IMR-90 (cell line): ENCODE measurements at regions not wholly inside any gene's neighbourhood (a gene's known extent, or its start where the extent isn't known, plus 50 kb on each side); places are given as distances from the start of the nearest gene placed in this dataset.

Source experiments
- ATAC-seq: fragments of 200-7000 bp; cut with Tn5 transposase; 2 replicates; pipeline ENCODE4 v1.9.1; 2020; ENCODE audit warnings: low read depth, mild to moderate bottlenecking, moderate library complexity
- BruUV-seq: library from RNA; stranded (reverse); fragments of 400-500 nt; replicated peaks from 2 replicates; lab custom pipeline; 2021; lab: Mats Ljungman, UMichigan
- CTCF ChIA-PET: fragments of 300-600 bp; formaldehyde crosslinking; extraction: SDS; loops from one replicate; lab custom pipeline; 2021; ENCODE audit warnings: antibody characterized with exemption; lab: Yijun Ruan, JAX
- POLR2A ChIA-PET: fragments of 300-600 bp; sonication (Branson Sonifier 250); formaldehyde crosslinking; loops from one replicate; lab custom pipeline; 2022; ENCODE audit warnings: antibody characterized with exemption; ENCODE audit not compliant: unreplicated experiment; lab: Charles Lee
- DNase-seq: peaks from one replicate; pipeline ENCODE4 v3.0.0; 2013
- H2AFZ ChIP-seq: replicated peaks from 2 replicates; pipeline ENCODE3; 2013; ENCODE audit warnings: low read length, mild to moderate bottlenecking; ENCODE audit not compliant: poor library complexity
- H2AK5ac ChIP-seq: 2 replicates; pipeline ENCODE4 v1.6.1; 2013; ENCODE audit warnings: low read depth, low read length, inconsistent platforms
- H2AK9ac ChIP-seq: replicated peaks from 2 replicates; pipeline ENCODE3; 2013; ENCODE audit warnings: mild to moderate bottlenecking, low read depth, low read length, moderate library complexity; ENCODE audit not compliant: poor library complexity
- H2BK120ac ChIP-seq: 2 replicates; pipeline ENCODE4 v1.6.1; 2013; ENCODE audit warnings: low read depth, low read length, inconsistent platforms
- H2BK15ac ChIP-seq: 3 replicates; pipeline ENCODE4 v1.6.1; 2013; ENCODE audit warnings: low read depth, low read length, inconsistent platforms
- H2BK20ac ChIP-seq: 2 replicates; pipeline ENCODE4 v1.6.1; 2013; ENCODE audit warnings: low read depth, mild to moderate bottlenecking, inconsistent platforms, low read length, moderate library complexity
- H2BK5ac ChIP-seq: 2 replicates; pipeline ENCODE4 v1.6.1; 2013; ENCODE audit warnings: mild to moderate bottlenecking, low read depth, low read length, inconsistent platforms; ENCODE audit not compliant: poor library complexity, severe bottlenecking
- H3K14ac ChIP-seq: replicated peaks from 2 replicates; pipeline ENCODE4 v1.6.1; 2013; ENCODE audit warnings: low read depth, low read length, inconsistent platforms
- H3K18ac ChIP-seq: 2 replicates; pipeline ENCODE4 v1.6.1; 2013; ENCODE audit warnings: low read depth, low read length, control low read depth
- H3K23ac ChIP-seq: 2 replicates; pipeline ENCODE4 v1.6.1; 2013; ENCODE audit warnings: low read depth, low read length, inconsistent platforms
- H3K27ac ChIP-seq: 2 replicates; pipeline ENCODE4 v1.5.1; 2013; ENCODE audit warnings: mild to moderate bottlenecking, control low read depth, low read length; ENCODE audit not compliant: insufficient read depth
- H3K27me3 ChIP-seq: 2 replicates; pipeline ENCODE4 v1.6.1; 2013; ENCODE audit warnings: low read length; ENCODE audit not compliant: control insufficient read depth, insufficient read depth
- H3K36me3 ChIP-seq: 2 replicates; pipeline ENCODE4 v1.6.1; 2013; ENCODE audit warnings: low read length, mixed read lengths; ENCODE audit not compliant: control insufficient read depth, insufficient read depth
- H3K4ac ChIP-seq: 2 replicates; pipeline ENCODE4 v1.6.1; 2013; ENCODE audit warnings: low read depth, low read length, inconsistent platforms
- H3K4me1 ChIP-seq: 2 replicates; pipeline ENCODE4 v1.6.1; 2013; ENCODE audit warnings: low read length, mixed read lengths; ENCODE audit not compliant: control insufficient read depth, insufficient read depth
- H3K4me2 ChIP-seq: 2 replicates; pipeline ENCODE4 v1.6.1; 2013; ENCODE audit warnings: low read depth, mild to moderate bottlenecking, control low read depth, low read length, moderate library complexity
- H3K4me3 ChIP-seq: 2 replicates; pipeline ENCODE4 v1.5.1; 2013; ENCODE audit warnings: low read depth, mild to moderate bottlenecking, control low read depth, low read length, moderate library complexity; ENCODE audit not compliant: insufficient read depth
- H3K56ac ChIP-seq: 2 replicates; pipeline ENCODE4 v1.6.1; 2013; ENCODE audit warnings: low read length, inconsistent platforms; ENCODE audit not compliant: insufficient read depth; ENCODE audit errors: extremely low read depth
- H3K79me1 ChIP-seq, 2 experiments: 2 replicates each; pipeline ENCODE4 v1.6.1; 2013; ENCODE audit warnings: low read length in 2 of 2, inconsistent platforms in 1 of 2, low read depth in 1 of 2
- H3K9ac ChIP-seq: 2 replicates; pipeline ENCODE4 v1.6.1; 2013; ENCODE audit warnings: low read depth, low read length, control low read depth
- H3K9me1 ChIP-seq: 2 replicates; pipeline ENCODE4 v1.6.1; 2013; ENCODE audit warnings: low read length, inconsistent platforms; ENCODE audit not compliant: insufficient read depth
- H3K9me3 ChIP-seq: 2 replicates; pipeline ENCODE4 v1.6.1; 2013; ENCODE audit warnings: low read length; ENCODE audit not compliant: control insufficient read depth, insufficient read depth
- H4K20me1 ChIP-seq: 2 replicates; pipeline ENCODE4 v1.6.1; 2013; ENCODE audit warnings: low read length, inconsistent platforms; ENCODE audit not compliant: insufficient read depth
- H4K5ac ChIP-seq: 2 replicates; pipeline ENCODE4 v1.6.1; 2013; ENCODE audit warnings: mild to moderate bottlenecking, low read depth, low read length, control low read depth
- H4K8ac ChIP-seq, 2 experiments: 2 replicates each; pipeline ENCODE4 v1.6.1; 2013; ENCODE audit warnings: low read depth in 2 of 2, low read length in 2 of 2, control low read depth in 1 of 2, inconsistent platforms in 1 of 2
- H4K91ac ChIP-seq: 2 replicates; pipeline ENCODE4 v1.6.1; 2013; ENCODE audit warnings: low read depth, low read length, inconsistent platforms; ENCODE audit not compliant: insufficient read depth
- NFE2L2 ChIP-seq: fragments of 150-350 bp; IDR thresholded peaks from 2 replicates; pipeline ENCODE4 v1.6.1; 2016; ENCODE audit warnings: low read depth, mild to moderate bottlenecking, low read length
- RFX5 ChIP-seq: IDR thresholded peaks from 2 replicates; pipeline ENCODE4 v1.8.0; 2012; ENCODE audit warnings: low read depth, mild to moderate bottlenecking, low read length, moderate library complexity
- WGBS, 2 experiments: methylation state at CpG; one replicate each; pipeline versions ENCODE4 v1.1.5 to v1.1.7; 2013; ENCODE audit warnings: missing lambda C conversion rate in 2 of 2; ENCODE audit not compliant: insufficient read length in 1 of 2; ENCODE audit errors: extremely low coverage in 2 of 2; 5-methylcytosine and 5-hydroxymethylcytosine counted together
- dilution Hi-C: fragments of 300-500 bp; cut with HindIII; formaldehyde crosslinking; loops from one replicate; pipeline ENCODE4 v1.14.3; 2018; ENCODE audit warnings: low sequenced_read_pairs; ENCODE audit not compliant: unreplicated experiment
- in situ Hi-C: fragments of 300-500 bp; cut with MboI; formaldehyde crosslinking; loops from 3 replicates; pipeline ENCODE4 v1.14.3; 2019; ENCODE audit warnings: low sequenced_read_pairs, inconsistent platforms, mixed read lengths
- intact Hi-C: fragments of 100-400 bp; cut with micrococcal nuclease; formaldehyde crosslinking; loops from 2 replicates; pipeline ENCODE4 v1.10.0; 2022

- ChIA-PET CTCF (interaction anchor here (1.2 kb wide), 1 partner anchor 353 kb away, joined by 3 read pairs; no protein-coding TSS in a partner anchor), POLR2A (no interaction called here)
- H3K9me3 ChIP-seq: no peaks in the 10 kb centered on the region
- H3K4me2 ChIP-seq: peak overlapping the region; percentile 81
- H3K27me3 ChIP-seq: peaks cover 36% of the 10 kb centered on the region
- no peak overlapping the region for H3K4ac ChIP-seq
- H2BK20ac ChIP-seq: no peak overlapping the region
- H2BK15ac ChIP-seq: no peak overlapping the region
- H2BK5ac ChIP-seq: no peak overlapping the region
- in situ Hi-C loops (loop anchor here (5.0 to 25.0 kb wide), 2 partner anchors 159 to 269 kb away; no protein-coding TSS in a partner anchor), dilution Hi-C loops (no loop called here), intact Hi-C loops (no loop called here)
- no peak overlapping the region for H4K91ac ChIP-seq
- H3K36me3 ChIP-seq: no peaks in the 10 kb centered on the region
- ATAC-seq: peak; percentile 71
- no peak overlapping the region for H3K14ac ChIP-seq
- no peaks in the 10 kb centered on the region; the same call in 1 of the 2 replicates for H3K4me1 ChIP-seq
- peak overlapping the region; percentile 50 for H3K4me3 ChIP-seq
- no peak overlapping the region for H3K56ac ChIP-seq
- 2% methylated on average over 30 of the region's 74 CpGs; no CpG with 5 or more reads in 1 of the 2 experiments for WGBS, 2 experiments
- no peak overlapping the region for H3K27ac ChIP-seq
- BruUV-seq: no TSS peak
- peak overlapping the region; percentile 82 for H2AFZ ChIP-seq
- no peaks in the 10 kb centered on the region for H3K79me1 ChIP-seq
- no peak overlapping the region for H3K9ac ChIP-seq
- no peak overlapping the region for H4K8ac ChIP-seq
- H2AK5ac ChIP-seq: no peak overlapping the region
- no peak overlapping the region for H3K23ac ChIP-seq
- peak; percentile 3 for DNase-seq
- no peaks in the 10 kb centered on the region for H4K20me1 ChIP-seq
- no peak overlapping the region for H4K5ac ChIP-seq
- H3K9me1 ChIP-seq: no peaks in the 10 kb centered on the region
- H2BK120ac ChIP-seq: no peak overlapping the region
- peak overlapping the region; percentile 65 for H2AK9ac ChIP-seq
- TF ChIP-seq RFX5: peak; percentile 42; the same call in 1 of the 2 replicates
- TF ChIP-seq NFE2L2: no peak
- H3K18ac ChIP-seq: no peak overlapping the region
Measured at GRCh38 chr6:30006170-30007131, 54.6 kb upstream of the POLR1H start.
